ENCODE measurements at regions not wholly inside any gene's neighbourhood (a gene's known extent, or its start where the extent isn't known, plus 50 kb on each side); places are given as distances from the start of the nearest gene placed in this dataset.

GRCh38 chr16:65916995-65917394 lies 449.5 kb upstream of the CDH5 start:
- no peaks in the 10 kb centered on the region for H3K79me2 ChIP-seq (ENCODE audit: insufficient read depth, low read length)
- H2AFZ ChIP-seq (ENCODE audit: low read length) = no peak overlapping the region
- in situ Hi-C loops (cut with HindIII; ENCODE audit: extremely low pct_ligation_motif_present, low pct_unique_long_range_greater_than_20kb) (no loop called here), intact Hi-C loops (cut with micrococcal nuclease; ENCODE audit: unreplicated experiment) (no loop called here)
- no peaks in the 10 kb centered on the region for H3K9me3 ChIP-seq (ENCODE audit: low read length)
- ChIA-PET POLR2A (no interaction called here), CTCF (ENCODE audit: low intra/inter-chr PET ratio, low total read pairs) (no interaction called here)
- ATAC-seq (no peak), FAIRE-seq (no peak), DNase-seq (ENCODE audit: low spot score) (no peak)
- H3K36me3 ChIP-seq (replicated peaks in 1 of 2; ENCODE audit: control insufficient read depth in 1 of 2, insufficient read depth in 2 of 2, low read length in 2 of 2) = no peaks in the 10 kb centered on the region
- no peak overlapping the region for H3K4me2 ChIP-seq (ENCODE audit: low read depth, low read length)
- BruUV-seq (replicated peaks) = no TSS peak
- H3K4me3 ChIP-seq (replicated peaks in 1 of 3; ENCODE audit: insufficient read depth in 1 of 3, low read depth in 2 of 3, low read length in 3 of 3) = no peak overlapping the region
- H3K4me1 ChIP-seq (ENCODE audit: insufficient read depth, low read length) = no peaks in the 10 kb centered on the region
- H3K9ac ChIP-seq (ENCODE audit: insufficient read depth, low read depth, low read length) = no peak overlapping the region
- no peak overlapping the region for H3K27ac ChIP-seq (ENCODE audit: extremely low read length, insufficient read depth, low read length)
- H4K20me1 ChIP-seq (ENCODE audit: insufficient read depth, low read length) = no peaks in the 10 kb centered on the region
- H3K27me3 ChIP-seq (ENCODE audit: control insufficient read depth in 1 of 2, insufficient read depth in 2 of 2, low read length in 2 of 2) = no peaks in the 10 kb centered on the region
- WGBS (ENCODE audit: low lambda C conversion rate) = 25% methylated on average over 4 of the region's 4 CpGs
- TF ChIP-seq ZBTB33 (CRISPR knock-in tag; IDR thresholded peaks at IDR 0.05) (no peak), DDIT3 (CRISPR knock-in tag; IDR thresholded peaks at IDR 0.05) (no peak), AFF4 (CRISPR knock-in tag; IDR thresholded peaks at IDR 0.05) (no peak)
